Fibroblast of lung (primary cell): ENCODE measurements at regions not wholly inside any gene's neighbourhood (a gene's known extent, or its start where the extent isn't known, plus 50 kb on each side); places are given as distances from the start of the nearest gene placed in this dataset.

Source experiments
- DNase-seq, 2 donors: peaks; one replicate each; pipeline versions ENCODE4 v3.0.0 to v3.0.0-alpha.2; 2010; ENCODE audit warnings: low read depth in 2 of 2
- H2AFZ ChIP-seq: 2 replicates; pipeline ENCODE4 v1.5.1; 2012; ENCODE audit warnings: low read length, control low read depth, inconsistent platforms
- H3K27ac ChIP-seq: 2 replicates; pipeline ENCODE4 v1.5.1; 2011; ENCODE audit warnings: low read length, control low read depth; ENCODE audit not compliant: insufficient read depth
- H3K27me3 ChIP-seq: 2 replicates; pipeline ENCODE4 v1.5.1; 2011; ENCODE audit warnings: mild to moderate bottlenecking, low read length; ENCODE audit not compliant: control insufficient read depth, insufficient read depth
- H3K36me3 ChIP-seq: 2 replicates; pipeline ENCODE4 v1.5.1; 2011; ENCODE audit warnings: low read length; ENCODE audit not compliant: control insufficient read depth, insufficient read depth
- H3K4me1 ChIP-seq: 2 replicates; pipeline ENCODE4 v1.5.1; 2011; ENCODE audit warnings: low read length; ENCODE audit not compliant: control insufficient read depth, insufficient read depth; ENCODE audit errors: extremely low read depth
- H3K4me2 ChIP-seq: 2 replicates; pipeline ENCODE4 v1.5.1; 2011; ENCODE audit warnings: low read length, control low read depth; ENCODE audit not compliant: insufficient read depth; ENCODE audit errors: extremely low read depth
- H3K4me3 ChIP-seq, 4 experiments: fragments of 200-600 bp in 1 of 4; sonication (generic) in 1 of 4; replicated peaks in 1 of 4; 2 replicates each; pipeline ENCODE4 v1.5.1; 2011 to 2016; ENCODE audit warnings: low read length in 4 of 4, low read depth in 3 of 4, mild to moderate bottlenecking in 3 of 4, control low read depth in 2 of 4, inconsistent platforms in 1 of 4, mixed read lengths in 1 of 4; ENCODE audit not compliant: insufficient read depth in 1 of 4; ENCODE audit errors: control extremely low read depth in 1 of 4
- H3K79me2 ChIP-seq: 2 replicates; pipeline ENCODE4 v1.5.1; 2012; ENCODE audit warnings: mild to moderate bottlenecking, low read length, inconsistent platforms; ENCODE audit not compliant: control insufficient read depth, insufficient read depth
- H3K9ac ChIP-seq: 2 replicates; pipeline ENCODE4 v1.5.1; 2011; ENCODE audit warnings: mild to moderate bottlenecking, low read length, control low read depth; ENCODE audit not compliant: insufficient read depth
- H3K9me3 ChIP-seq: 2 replicates; pipeline ENCODE4 v1.5.1; 2012; ENCODE audit warnings: low read depth, low read length; ENCODE audit not compliant: control insufficient read depth, insufficient read depth
- H4K20me1 ChIP-seq: 2 replicates; pipeline ENCODE4 v1.5.1; 2011; ENCODE audit warnings: low read length; ENCODE audit not compliant: control insufficient read depth, insufficient read depth; ENCODE audit errors: extremely low read depth
- EZH2 ChIP-seq: IDR thresholded peaks from 2 replicates; pipeline ENCODE4 v1.5.1; 2012; ENCODE audit warnings: low read length, control low read depth, mild to moderate bottlenecking; ENCODE audit errors: missing control alignments
- TF ChIP-seq, protein P1 (sequence below), 2 donors: IDR thresholded peaks in 1 of 2; conservative IDR thresholded peaks in 1 of 2; 1 replicate in 1 of 2; 2 replicates in 1 of 2; pipeline ENCODE4 v1.5.1; 2011 to 2012; ENCODE audit warnings: low read length in 2 of 2, control low read depth in 1 of 2, inconsistent platforms in 1 of 2, low read depth in 1 of 2, mild to moderate bottlenecking in 1 of 2

DNA sequence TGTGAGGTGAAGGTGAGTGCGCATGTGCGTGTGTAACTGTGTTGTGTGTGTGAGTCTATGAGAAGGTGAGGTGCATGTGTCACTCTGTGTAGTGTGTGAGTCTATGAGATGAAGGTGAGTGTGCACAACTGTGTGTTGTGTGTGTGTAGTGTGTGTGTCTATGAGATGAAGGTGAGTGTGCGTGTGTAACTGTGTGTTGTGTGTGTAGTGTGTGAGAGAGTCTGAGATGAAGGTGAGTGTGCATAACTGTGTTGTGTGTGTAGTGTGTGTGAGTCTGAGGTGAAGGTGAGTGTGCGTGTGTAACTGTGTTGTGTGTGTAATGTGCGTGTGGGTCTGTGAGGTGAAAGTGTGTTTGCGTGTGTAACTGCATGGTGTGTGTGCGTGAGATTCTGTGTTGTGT is 154.0 kb downstream of the FOXD2 start:
- Histone ChIP-seq H4K20me1 (no peaks in the 10 kb centered on the region), H3K27ac (no peak overlapping the region), H3K4me2 (no peak overlapping the region), H3K27me3 (no peaks in the 10 kb centered on the region), H3K9ac (no peak overlapping the region), H2AFZ (no peak overlapping the region), H3K9me3 (no peaks in the 10 kb centered on the region), H3K36me3 (no peaks in the 10 kb centered on the region), H3K4me1 (no peaks in the 10 kb centered on the region), H3K79me2 (no peaks in the 10 kb centered on the region), H3K4me3 (no peak overlapping the region)
- TF ChIP-seq, protein P1, sequence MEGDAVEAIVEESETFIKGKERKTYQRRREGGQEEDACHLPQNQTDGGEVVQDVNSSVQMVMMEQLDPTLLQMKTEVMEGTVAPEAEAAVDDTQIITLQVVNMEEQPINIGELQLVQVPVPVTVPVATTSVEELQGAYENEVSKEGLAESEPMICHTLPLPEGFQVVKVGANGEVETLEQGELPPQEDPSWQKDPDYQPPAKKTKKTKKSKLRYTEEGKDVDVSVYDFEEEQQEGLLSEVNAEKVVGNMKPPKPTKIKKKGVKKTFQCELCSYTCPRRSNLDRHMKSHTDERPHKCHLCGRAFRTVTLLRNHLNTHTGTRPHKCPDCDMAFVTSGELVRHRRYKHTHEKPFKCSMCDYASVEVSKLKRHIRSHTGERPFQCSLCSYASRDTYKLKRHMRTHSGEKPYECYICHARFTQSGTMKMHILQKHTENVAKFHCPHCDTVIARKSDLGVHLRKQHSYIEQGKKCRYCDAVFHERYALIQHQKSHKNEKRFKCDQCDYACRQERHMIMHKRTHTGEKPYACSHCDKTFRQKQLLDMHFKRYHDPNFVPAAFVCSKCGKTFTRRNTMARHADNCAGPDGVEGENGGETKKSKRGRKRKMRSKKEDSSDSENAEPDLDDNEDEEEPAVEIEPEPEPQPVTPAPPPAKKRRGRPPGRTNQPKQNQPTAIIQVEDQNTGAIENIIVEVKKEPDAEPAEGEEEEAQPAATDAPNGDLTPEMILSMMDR (conservative IDR thresholded peaks at IDR 0.05 in 1 of 2, IDR thresholded peaks at IDR 0.05 in 1 of 2; ENCODE audit: low read depth in 1 of 2, low read length in 2 of 2), result no peak
- TF ChIP-seq EZH2, result no peak
- DNase-seq, result no peak

DNA sequence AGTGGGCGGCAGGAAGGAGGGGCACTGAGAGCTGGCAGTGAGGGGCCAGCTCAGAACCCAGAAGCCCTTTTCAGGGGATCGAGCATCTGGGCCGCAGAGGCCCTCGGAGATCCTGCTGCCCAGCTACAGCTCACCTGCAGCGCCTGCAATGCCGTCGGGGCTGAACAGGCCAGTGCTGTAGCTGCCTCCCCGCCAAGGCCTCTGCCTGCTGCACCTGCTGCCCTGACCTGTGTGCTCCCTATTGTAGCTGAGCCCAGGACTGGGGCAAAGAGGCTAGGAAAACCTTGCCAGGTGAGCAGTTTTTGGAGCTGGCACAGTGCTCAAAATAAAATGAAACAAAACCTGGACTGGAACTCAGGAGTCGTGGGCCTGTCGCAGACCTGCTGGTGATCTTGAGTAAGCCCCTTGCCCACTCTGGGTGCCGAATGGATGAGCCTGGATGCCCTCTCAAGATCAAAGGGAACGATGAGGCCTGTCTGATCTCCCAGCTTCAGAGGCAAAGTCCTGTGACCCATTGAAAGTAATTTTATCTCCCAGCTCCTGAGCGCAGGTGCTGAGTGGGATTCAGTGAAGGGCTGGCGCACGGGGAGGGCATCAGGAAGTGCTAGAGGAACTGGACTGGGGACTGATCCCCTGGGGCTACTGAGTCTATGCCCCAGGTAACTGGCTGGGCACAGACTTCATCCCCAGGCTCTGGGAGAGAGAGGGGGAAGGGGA is 154.6 kb downstream of the FOXD2 start:
- Histone ChIP-seq H3K9ac (no peak overlapping the region), H3K4me2 (no peak overlapping the region), H3K79me2 (no peaks in the 10 kb centered on the region), H3K27me3 (no peaks in the 10 kb centered on the region), H2AFZ (no peak overlapping the region), H3K27ac (no peak overlapping the region), H3K9me3 (no peaks in the 10 kb centered on the region), H3K4me1 (no peaks in the 10 kb centered on the region), H3K36me3 (no peaks in the 10 kb centered on the region), H4K20me1 (no peaks in the 10 kb centered on the region), H3K4me3 (no peak overlapping the region)
- no peak for DNase-seq
- TF ChIP-seq EZH2, result no peak
- TF ChIP-seq, protein P1 (conservative IDR thresholded peaks at IDR 0.05 in 1 of 2, IDR thresholded peaks at IDR 0.05 in 1 of 2; ENCODE audit: low read depth in 1 of 2, low read length in 2 of 2), result no peak

- Histone ChIP-seq H3K4me3 (no peak overlapping the region), H3K9ac (no peak overlapping the region), H3K4me2 (no peak overlapping the region), H2AFZ (no peak overlapping the region), H3K79me2 (no peaks in the 10 kb centered on the region), H3K9me3 (no peaks in the 10 kb centered on the region), H3K27ac (no peak overlapping the region), H3K36me3 (no peaks in the 10 kb centered on the region), H4K20me1 (no peaks in the 10 kb centered on the region), H3K4me1 (no peaks in the 10 kb centered on the region), H3K27me3 (no peaks in the 10 kb centered on the region)
- TF ChIP-seq, protein P1 (conservative IDR thresholded peaks at IDR 0.05 in 1 of 2, IDR thresholded peaks at IDR 0.05 in 1 of 2; ENCODE audit: low read depth in 1 of 2, low read length in 2 of 2), result no peak
- no peak for TF ChIP-seq EZH2
- DNase-seq, result no peak
These were observed 155.2 kb downstream of the FOXD2 start for GRCh38 chr1:47593013-47593568.
